ENCODE measurements at regions not wholly inside any gene's neighbourhood (a gene's known extent, or its start where the extent isn't known, plus 50 kb on each side); places are given as distances from the start of the nearest gene placed in this dataset.

GRCh38 chrX:122890729-122891128 is 293.3 kb upstream of the GRIA3 start:
- no peaks in the 10 kb centered on the region for H3K4me1 Mint-ChIP-seq (ENCODE audit: insufficient read depth, unreplicated experiment)
- H3K9me3 Mint-ChIP-seq (ENCODE audit: unreplicated experiment), result peaks cover 6% of the 10 kb centered on the region
- no TSS peak for BruUV-seq (replicated peaks)
- no peaks in the 10 kb centered on the region for H3K36me3 Mint-ChIP-seq (ENCODE audit: insufficient read depth, unreplicated experiment)
- H3K27me3 Mint-ChIP-seq (ENCODE audit: insufficient read depth, unreplicated experiment), result no peaks in the 10 kb centered on the region
- ChIA-PET CTCF (no interaction called here), POLR2A (no interaction called here)
- no peak overlapping the region for H3K4me3 Mint-ChIP-seq (ENCODE audit: unreplicated experiment)
- DNase-seq (ENCODE audit: unreplicated experiment), result no peak
- TF ChIP-seq CTCF (IDR thresholded peaks at IDR 0.05; ENCODE audit: unreplicated experiment), result no peak
- intact Hi-C loops (cut with micrococcal nuclease), result no loop called here
- H3K27ac Mint-ChIP-seq (ENCODE audit: low read depth, unreplicated experiment), result no peak overlapping the region

GRCh38 chrX:122906726-122907125 is 277.4 kb upstream of the GRIA3 start:
- POLR2A ChIA-PET, result no interaction called here
- CTCF ChIA-PET, result no interaction called here
- H3K4me1 Mint-ChIP-seq (ENCODE audit: insufficient read depth, unreplicated experiment), result no peaks in the 10 kb centered on the region
- no peak overlapping the region for H3K4me3 Mint-ChIP-seq (ENCODE audit: unreplicated experiment)
- H3K27ac Mint-ChIP-seq (ENCODE audit: low read depth, unreplicated experiment), result no peak overlapping the region
- intact Hi-C loops (cut with micrococcal nuclease), result no loop called here
- peaks cover 7% of the 10 kb centered on the region for H3K36me3 Mint-ChIP-seq (ENCODE audit: insufficient read depth, unreplicated experiment)
- no peak for DNase-seq (ENCODE audit: unreplicated experiment)
- no peak for TF ChIP-seq CTCF (IDR thresholded peaks at IDR 0.05; ENCODE audit: unreplicated experiment)
- no TSS peak for BruUV-seq (replicated peaks)
- H3K9me3 Mint-ChIP-seq (ENCODE audit: unreplicated experiment), result peaks cover 33% of the 10 kb centered on the region
- no peaks in the 10 kb centered on the region for H3K27me3 Mint-ChIP-seq (ENCODE audit: insufficient read depth, unreplicated experiment)

GRCh38 chrX:122907375-122907774 is 276.7 kb upstream of the GRIA3 start:
- no peak overlapping the region for H3K4me3 Mint-ChIP-seq (ENCODE audit: unreplicated experiment)
- no peak overlapping the region for H3K27ac Mint-ChIP-seq (ENCODE audit: low read depth, unreplicated experiment)
- DNase-seq (ENCODE audit: unreplicated experiment), result no peak
- intact Hi-C loops (cut with micrococcal nuclease), result no loop called here
- peaks cover 33% of the 10 kb centered on the region for H3K9me3 Mint-ChIP-seq (ENCODE audit: unreplicated experiment)
- no peaks in the 10 kb centered on the region for H3K27me3 Mint-ChIP-seq (ENCODE audit: insufficient read depth, unreplicated experiment)
- ChIA-PET POLR2A (no interaction called here), CTCF (no interaction called here)
- no peaks in the 10 kb centered on the region for H3K4me1 Mint-ChIP-seq (ENCODE audit: insufficient read depth, unreplicated experiment)
- H3K36me3 Mint-ChIP-seq (ENCODE audit: insufficient read depth, unreplicated experiment), result peaks cover 7% of the 10 kb centered on the region
- no TSS peak for BruUV-seq (replicated peaks)
- no peak for TF ChIP-seq CTCF (IDR thresholded peaks at IDR 0.05; ENCODE audit: unreplicated experiment)

GRCh38 chrX:122910697-122911096 is 273.4 kb upstream of the GRIA3 start:
- H3K27ac Mint-ChIP-seq (ENCODE audit: low read depth, unreplicated experiment), result no peak overlapping the region
- H3K36me3 Mint-ChIP-seq (ENCODE audit: insufficient read depth, unreplicated experiment), result no peaks in the 10 kb centered on the region
- TF ChIP-seq CTCF (IDR thresholded peaks at IDR 0.05; ENCODE audit: unreplicated experiment), result no peak
- BruUV-seq (replicated peaks), result no TSS peak
- no peak overlapping the region for H3K4me3 Mint-ChIP-seq (ENCODE audit: unreplicated experiment)
- no peak for DNase-seq (ENCODE audit: unreplicated experiment)
- intact Hi-C loops (cut with micrococcal nuclease), result no loop called here
- POLR2A ChIA-PET, result no interaction called here
- no peaks in the 10 kb centered on the region for H3K27me3 Mint-ChIP-seq (ENCODE audit: insufficient read depth, unreplicated experiment)
- CTCF ChIA-PET, result no interaction called here
- no peaks in the 10 kb centered on the region for H3K4me1 Mint-ChIP-seq (ENCODE audit: insufficient read depth, unreplicated experiment)
- peaks cover 33% of the 10 kb centered on the region for H3K9me3 Mint-ChIP-seq (ENCODE audit: unreplicated experiment)
